ENCODE measurements at regions not wholly inside any gene's neighbourhood (a gene's known extent, or its start where the extent isn't known, plus 50 kb on each side); places are given as distances from the start of the nearest gene placed in this dataset.

DNA sequence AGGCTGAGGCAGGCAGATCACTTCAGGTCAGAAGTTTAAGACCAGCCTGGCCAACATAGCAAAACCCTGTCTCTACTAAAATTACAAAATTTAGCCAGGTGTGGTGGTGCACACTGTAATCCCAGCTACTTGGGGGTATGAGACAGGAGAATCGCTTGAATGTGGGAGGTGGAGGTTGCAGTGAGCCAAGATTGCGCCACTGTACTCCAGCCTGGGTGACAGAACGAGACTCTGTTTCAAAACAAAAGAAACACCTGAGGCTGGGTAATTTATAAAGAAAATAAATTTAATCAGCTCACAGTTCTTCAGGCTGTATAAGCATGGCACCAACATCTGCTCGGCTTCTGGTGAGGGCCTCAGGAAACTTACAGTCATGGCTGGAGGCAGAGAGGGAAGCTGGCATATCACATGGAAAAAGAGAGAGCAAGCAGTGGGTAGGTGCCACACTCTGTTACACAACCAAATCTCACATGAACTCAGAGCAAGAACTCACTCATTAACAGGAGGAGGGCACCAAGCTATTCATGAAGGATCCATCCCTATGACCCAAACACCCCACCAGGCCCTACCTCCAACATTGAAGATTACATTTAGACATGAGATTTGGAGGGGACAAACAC, 244.1 kb upstream of the RBBP8 start:
- TF ChIP-seq EZH2phosphoT487 (IDR thresholded peaks at IDR 0.05; ENCODE audit: low read length): no peak
- TF ChIP-seq, protein P1, sequence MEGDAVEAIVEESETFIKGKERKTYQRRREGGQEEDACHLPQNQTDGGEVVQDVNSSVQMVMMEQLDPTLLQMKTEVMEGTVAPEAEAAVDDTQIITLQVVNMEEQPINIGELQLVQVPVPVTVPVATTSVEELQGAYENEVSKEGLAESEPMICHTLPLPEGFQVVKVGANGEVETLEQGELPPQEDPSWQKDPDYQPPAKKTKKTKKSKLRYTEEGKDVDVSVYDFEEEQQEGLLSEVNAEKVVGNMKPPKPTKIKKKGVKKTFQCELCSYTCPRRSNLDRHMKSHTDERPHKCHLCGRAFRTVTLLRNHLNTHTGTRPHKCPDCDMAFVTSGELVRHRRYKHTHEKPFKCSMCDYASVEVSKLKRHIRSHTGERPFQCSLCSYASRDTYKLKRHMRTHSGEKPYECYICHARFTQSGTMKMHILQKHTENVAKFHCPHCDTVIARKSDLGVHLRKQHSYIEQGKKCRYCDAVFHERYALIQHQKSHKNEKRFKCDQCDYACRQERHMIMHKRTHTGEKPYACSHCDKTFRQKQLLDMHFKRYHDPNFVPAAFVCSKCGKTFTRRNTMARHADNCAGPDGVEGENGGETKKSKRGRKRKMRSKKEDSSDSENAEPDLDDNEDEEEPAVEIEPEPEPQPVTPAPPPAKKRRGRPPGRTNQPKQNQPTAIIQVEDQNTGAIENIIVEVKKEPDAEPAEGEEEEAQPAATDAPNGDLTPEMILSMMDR (IDR thresholded peaks at IDR 0.05; ENCODE audit: low read length): no peak

Data from MM.1S (cell line).